GM19395 (cell line): ENCODE measurements at regions not wholly inside any gene's neighbourhood (a gene's known extent, or its start where the extent isn't known, plus 50 kb on each side); places are given as distances from the start of the nearest gene placed in this dataset.

ENCODE experiments used
- ATAC-seq: cut with Tn5 transposase; IDR thresholded peaks from one replicate; pipeline ENCODE4 v1.9.1; 2021; ENCODE audit warnings: mild to moderate bottlenecking, moderate library complexity; ENCODE audit not compliant: unreplicated experiment

DNA sequence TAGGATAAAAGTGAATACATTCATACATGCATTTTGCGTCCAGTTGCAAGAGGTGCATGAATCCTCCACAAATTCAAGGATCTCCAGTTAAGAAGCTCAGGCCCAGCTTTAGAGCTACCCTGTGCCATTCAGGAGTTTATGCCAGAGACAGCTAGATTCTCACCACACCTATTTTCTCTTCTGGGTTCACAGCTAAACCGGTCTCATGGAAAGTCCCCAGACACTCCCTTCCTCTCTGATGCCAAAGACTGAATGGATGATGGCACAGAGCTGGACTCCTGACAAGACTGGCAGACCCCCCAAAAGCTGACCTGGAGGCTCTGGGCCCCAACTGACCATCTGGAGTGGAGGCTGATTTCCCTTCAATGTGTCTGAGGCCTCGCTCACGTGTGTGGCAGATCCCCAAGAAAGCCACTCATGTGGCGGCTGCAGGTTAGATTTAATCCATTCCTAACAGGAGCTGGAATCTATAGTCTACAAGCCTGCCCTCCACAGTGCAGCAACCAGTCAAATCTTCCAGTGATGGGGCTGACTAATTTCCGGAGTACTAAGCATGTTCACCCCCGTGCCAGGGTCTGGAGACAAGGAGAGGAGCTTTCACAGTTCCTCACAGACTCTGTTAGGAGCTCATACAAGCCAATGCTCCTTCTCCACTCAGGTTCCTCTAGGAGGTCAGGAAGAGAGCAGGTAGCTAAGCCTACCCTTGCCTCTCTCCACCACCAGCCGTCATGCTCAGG lies 257.1 kb downstream of the BCL11A start:
- no peak for ATAC-seq

DNA sequence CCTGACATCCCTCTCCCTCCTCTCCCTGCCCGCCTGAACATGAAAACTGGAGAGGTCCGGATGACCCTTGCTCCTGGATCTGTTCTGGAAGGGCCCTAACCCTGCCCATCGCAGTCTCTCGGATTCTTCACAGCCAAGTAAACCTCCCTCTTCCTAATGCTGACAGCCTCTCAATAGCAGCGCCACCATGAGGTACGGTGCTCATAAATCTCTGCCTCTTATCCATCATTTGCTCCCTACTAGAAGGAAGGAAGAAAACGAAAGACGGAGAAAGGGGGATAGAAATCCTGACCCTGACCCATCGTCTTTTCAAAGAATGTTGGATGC lies 257.9 kb downstream of the BCL11A start:
- no peak for ATAC-seq

DNA sequence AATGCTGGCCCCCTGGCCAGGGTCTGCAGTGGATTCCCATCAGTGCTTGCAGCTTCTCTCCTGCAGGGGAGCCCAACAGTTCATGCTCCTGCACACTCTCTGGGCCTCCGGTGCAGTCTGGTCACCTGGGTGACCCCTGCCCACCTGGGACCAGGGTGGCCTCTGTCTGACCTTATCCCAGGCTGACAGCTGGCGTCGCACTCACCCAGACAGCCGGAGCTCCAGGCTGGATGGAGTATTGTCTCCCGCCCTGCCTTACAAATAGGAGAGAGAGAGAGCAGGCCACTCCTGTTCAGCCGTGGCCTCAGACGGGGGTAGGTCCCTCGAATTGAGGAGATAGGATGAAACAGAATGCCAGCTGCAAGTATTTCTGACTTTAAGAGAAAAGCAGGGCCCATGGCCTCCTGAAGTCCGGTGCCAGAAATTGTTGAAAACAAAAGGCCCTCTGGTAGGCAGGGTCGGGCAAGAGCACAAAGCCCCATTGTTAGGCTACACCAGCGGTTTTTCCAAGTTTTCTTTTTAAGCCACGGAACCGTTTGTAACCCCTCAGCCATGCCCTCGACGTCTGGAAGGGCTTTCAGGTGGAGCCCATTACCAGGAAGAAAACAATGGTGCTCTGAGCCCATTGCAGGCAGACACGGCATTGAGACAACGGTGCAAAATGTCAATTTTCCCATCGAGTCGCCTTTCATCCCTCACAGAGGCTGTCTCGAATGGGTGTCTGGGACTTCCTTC lies 258.4 kb downstream of the BCL11A start:
- ATAC-seq: no peak

DNA sequence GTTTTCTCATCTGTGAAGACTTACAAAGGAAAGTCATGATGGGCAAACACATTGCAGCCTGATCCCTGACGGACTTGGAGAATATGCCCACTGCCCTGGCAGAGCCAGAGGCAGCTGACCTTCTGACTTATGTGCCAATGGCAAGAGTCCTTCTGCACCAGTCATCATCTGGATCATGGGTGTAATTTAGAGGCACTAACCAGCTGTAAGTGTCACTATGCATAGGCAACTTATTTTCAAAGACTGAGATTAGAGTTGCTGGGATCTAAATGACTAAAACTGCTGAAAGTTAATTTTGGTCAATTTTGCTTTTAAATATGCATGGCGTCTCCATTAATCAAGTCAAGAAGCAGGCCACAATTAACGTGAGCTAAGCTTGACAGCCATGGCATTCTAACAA lies 261.2 kb downstream of the BCL11A start:
- no peak for ATAC-seq

DNA sequence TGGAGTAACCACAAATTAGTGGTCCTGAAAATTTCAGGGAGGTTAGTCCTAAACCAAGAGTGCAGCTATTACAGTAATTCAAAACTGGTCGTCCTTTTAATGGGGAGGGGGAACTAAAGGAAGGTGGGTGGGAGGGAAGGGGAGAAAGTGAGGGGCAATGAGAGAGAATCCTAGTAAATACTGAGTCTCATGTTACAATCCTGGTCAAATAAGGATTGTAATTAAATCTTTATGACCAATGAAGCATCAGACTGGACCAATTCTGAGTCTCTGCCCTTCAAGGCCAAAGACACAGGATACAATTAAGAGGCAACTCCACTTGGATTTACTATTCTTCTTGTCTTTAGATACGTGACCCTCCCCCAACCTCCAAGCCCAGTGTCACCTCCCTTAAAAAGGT lies 262.9 kb downstream of the BCL11A start:
- no peak for ATAC-seq

DNA sequence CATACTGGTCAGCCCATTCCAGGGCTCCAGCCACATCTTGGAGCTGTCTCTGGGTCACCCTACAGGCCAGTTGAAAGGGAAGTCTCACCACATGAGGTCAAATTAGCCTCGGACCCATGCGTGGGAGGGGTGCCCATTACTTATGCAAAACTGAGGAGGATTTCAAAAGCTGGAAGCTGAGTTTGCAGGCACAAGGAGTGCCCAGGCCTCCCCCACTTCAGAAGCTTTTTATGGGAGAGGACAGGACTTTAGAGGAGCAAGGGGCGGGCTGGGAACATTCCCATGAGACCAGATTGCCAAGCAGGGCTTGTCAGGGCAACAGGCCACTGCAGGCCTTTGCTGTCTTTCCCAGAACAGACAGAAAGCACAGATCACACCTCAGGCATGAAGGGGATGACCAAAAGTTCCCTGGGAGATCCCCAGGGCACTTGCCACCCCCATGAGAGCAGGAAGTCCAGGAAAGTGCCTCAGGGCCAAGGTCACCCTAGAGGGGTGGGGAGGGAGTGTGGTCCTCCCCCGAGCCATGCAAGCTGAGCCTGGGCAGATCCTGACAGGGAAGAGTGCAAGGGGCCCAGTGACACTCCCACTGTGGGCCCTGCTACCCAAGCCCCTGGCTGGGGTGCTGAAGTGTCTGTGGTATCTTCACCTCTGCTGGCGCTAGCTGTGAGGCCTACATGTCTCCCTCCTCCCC lies 267.7 kb downstream of the BCL11A start:
- ATAC-seq: no peak

DNA sequence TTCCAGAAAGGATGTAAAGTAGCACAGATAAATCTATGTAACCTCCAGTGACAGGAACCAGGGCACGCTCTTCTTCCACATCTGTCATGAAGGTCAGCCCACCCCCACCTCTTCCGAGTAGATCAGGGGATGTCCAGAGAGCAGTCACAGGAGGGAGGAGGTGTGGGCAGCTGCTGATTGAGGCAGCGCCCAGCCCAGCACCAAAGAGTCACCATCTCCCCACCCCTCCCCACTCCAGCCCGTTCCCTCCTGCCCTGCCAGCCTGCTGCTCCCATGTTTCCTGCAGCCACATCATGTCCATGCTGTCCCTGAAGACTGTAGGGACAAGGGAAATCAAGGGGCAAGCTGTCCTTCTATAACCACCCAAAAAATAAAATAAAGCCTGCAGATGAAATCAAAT lies 269.8 kb downstream of the BCL11A start:
- ATAC-seq: no peak

DNA sequence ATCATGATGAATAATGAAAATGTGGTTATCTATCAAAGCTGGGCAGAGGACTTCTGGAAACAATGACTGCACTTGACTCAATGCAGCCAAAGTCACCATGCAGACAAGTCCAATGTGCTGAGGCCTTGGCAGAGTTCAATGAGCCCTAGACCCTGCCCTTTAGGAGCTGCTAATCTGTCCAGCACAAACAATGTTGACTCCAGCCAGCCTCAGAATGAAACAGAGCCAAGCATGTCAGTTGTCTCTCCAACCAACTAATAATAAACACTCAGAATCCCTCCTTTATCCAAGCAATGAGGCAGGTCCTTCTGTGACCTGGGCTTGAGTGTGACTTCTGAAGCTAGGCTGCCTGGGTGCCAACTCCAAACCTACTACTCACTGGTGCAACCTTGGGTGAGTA lies 270.6 kb downstream of the BCL11A start:
- ATAC-seq: no peak

DNA sequence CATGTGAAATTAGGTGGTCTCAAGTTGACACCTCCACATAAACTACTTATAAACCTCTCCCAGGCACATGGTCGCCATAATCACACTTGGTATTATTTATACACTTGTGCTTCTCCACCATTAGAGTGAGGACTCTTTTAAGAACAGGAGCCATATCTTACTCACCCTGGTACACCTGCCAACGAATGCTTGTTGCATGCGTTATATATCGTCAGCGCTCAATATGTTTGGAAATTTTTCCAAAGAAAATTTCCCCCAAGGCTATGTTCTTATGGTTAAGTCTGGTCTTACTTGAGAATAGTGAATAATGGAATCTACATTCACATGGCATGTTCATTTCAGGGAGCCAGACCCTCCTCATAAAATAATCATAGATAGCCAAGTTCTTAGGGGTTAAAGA lies 271.7 kb downstream of the BCL11A start:
- no peak for ATAC-seq

DNA sequence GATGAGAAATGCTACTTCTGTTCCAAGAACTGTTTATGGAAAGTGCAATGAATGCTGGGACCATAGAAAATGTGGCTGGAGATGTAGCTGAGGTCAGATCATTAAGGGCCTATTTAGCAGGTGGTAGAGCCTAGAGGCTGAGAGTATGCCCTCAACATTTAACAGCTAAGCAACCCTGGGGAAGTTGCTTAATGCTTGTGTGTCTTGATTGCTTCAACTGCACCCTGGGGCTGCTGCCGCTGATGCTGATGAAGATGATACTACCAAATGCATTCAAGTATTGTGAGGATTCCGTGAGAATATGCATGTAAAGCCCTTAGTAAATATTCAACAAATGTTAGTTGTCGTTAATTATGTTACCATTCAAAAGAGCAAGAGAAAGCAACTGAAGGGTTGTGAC lies 273.2 kb downstream of the BCL11A start:
- ATAC-seq: no peak

DNA sequence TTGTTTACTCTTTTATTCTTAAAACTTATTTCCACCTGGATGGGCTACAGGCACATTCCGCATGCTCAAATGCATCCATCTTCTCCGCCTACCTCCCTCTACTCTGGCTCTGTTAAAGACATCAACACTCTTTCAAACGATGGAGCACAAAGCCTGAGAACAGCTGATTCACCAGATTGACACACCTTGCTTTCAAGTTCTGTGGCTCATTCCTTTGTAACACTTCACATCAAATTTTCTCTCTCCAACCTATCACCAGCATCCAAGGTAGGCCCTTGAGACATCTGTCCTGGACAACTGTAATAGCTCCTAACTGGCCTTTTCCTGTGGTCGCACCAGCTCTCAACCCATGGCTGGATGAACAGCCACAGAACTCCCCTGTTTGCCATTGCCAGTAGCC lies 274.5 kb downstream of the BCL11A start:
- ATAC-seq: no peak

DNA sequence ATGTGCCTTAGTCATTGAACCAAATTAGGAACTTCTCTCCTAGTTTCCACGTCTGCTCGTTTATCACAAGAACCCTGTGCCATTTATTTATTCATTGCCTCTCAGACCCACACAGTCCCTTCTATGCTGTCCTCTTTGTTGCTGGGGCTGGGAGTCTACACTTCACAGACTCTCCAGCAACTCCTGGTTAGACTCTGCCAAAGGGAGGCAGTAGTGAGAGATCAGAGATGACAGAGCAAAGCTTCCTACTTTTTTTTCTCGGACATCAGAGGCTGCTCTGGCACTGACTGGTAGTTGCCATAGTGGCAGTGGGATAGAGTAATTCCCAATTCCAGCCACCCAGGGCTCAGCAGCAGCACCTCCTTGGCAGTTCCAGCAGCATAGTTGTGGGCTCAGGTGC lies 277.5 kb downstream of the BCL11A start:
- no peak for ATAC-seq

DNA sequence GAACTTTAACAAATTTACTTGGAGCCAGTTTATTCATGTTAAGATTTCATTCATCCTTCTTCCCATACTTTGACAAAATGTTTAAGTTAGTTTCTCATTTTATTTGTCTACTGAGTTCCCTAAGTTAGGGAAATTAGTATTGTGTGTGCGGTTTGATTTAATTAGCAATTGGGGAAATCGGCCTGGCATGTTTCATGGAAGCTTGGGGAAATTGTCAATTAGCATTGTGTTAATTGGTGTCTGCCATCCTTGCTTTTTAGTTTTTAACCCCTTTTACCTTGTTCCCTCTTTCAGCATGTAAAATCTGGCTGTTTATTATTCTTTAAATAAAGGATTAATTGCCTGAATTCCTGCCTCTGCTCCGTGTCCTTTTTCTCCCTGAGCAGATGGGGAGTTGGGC lies 279.6 kb downstream of the BCL11A start:
- no peak for ATAC-seq

DNA sequence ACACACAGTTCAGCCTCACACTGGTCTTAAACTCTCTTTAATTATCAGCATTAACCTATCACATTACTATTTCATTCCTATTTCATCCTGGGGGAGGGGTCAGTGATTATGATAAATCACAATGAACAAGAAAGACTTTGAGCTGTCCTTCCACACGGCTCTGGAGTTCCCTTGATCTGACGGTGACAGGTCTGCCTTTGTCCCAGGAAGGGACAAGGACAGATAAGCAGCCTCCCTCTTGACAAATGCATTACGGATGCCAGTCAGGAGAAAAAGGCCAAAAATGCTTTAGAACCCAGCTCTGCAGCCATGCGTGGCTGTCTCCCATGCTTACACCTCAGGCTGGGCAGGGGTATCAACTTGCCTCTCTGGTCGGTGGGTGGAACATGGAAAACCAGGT lies 281.7 kb downstream of the BCL11A start:
- no peak for ATAC-seq

DNA sequence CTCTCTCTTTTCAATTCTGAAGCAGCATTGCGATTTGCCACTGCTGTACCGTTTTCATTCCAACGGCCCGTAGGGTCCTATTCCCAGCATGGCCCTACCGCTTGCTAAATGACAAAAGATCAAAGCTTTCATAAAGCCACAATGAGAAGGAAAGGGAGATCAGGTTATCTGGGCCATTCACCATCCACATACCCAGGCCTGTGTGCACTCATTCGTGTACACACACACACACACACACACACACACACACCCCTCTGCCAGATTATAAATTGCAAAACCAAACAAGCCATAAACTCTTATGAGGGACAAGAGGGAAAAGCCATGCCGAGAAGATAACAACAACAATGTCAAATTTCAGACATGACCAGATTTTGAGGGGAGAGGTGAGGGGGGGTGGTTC lies 282.3 kb downstream of the BCL11A start:
- no peak for ATAC-seq

DNA sequence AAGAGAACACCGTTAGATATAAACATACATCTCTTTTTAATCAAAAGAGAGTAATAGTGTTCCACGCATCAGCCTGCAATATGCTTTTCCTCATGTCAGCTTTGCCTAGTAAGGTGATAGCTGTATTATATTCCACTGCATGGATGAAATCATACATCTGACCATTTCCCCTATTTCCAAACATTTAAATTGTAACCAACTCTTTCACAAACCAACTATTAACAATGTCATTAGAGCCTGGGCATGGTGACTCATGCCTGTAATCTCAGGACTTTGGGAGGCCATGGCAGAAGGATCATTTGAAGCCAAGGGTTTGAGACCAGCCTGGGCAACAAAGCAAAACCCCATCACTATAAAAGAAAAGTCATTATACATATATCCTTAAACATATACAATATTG lies 284.8 kb downstream of the BCL11A start:
- ATAC-seq: no peak

DNA sequence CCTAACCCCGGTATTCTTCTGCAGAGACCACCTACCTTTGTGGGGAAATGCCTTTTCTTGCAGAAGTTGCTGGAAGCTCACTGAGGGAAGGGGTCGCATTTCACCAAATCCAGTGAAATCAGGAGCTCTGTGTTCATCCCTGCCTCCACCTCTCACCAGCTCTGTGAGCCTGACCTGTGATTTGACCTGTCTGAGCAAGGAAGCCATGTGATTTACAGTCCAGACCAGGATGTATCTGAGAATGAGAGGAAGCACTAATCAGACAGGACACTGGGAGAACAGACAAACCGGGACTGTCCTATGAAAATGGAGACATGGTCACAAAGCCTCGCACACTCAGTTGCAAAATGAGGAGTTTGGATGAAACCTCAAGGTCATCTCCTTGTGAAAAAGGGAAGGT lies 285.4 kb downstream of the BCL11A start:
- ATAC-seq: no peak

DNA sequence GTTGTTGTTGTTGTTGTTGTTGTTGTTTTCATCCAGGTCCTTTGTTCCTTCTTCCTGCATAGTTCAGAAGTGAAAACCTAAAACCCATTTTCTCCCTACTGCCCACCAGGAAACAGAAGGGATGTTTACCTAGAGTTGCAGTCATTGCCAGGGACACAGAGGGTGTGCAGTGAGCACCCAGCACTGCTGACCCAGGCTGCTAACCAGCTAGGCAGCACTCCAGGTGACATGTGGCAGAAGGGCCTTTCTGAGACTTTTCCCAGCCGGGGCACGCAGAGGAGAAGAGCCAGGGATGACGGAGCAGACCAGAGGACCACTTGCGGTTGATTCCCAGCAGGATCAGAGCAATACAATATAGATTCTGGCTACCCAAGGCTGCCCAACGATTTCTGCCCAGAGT lies 286.3 kb downstream of the BCL11A start:
- ATAC-seq: no peak

DNA sequence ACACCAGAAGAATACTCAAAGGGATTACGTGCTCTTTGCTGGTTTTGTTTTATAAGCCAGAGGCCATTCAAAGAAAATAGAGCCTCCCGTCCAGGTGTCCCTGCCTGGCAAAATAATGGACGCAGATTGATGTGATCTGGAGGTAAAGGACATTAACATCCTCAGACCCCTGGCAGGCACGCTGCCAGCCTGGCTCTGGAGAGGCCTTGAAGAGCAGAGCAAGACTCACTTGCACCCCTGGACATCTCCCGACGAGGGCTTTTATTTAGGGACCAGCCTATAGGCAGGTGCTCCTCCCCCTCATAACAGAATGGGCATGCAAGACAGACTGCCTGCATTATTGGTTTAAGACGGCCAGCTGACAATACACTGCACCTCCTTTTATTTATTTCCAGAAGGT lies 291.3 kb downstream of the BCL11A start:
- ATAC-seq: no peak

DNA sequence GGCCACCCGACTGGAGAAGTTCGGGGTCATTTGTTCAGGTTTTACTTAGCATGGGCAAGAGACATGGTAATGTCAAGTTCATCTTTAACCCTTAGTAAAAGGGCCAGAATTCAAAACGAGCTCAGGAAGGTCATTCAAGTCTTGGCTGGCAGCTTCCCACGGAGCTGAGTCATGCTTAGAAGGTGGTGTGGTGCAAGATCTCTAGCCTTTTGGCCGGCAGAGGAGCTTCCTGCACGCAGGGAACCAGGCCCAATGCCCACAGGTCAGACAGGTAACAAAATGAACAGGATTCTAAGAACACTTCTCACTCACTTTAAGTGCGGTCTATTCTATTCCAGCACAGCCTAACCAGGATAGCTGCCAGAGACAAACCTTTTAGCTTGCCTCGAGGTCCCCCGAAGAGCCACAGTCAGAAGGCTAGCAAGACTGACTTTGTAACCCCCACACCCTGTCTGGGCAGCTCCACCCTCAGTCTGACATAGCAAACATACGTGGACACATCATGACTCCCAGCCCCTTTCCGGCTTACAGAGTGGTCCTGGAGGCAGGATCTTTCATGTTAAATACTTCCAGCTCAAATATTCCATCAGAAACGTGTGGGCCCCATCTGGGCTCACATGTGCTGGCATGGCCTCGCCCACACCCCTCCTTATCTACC lies 292.7 kb downstream of the BCL11A start:
- no peak for ATAC-seq

DNA sequence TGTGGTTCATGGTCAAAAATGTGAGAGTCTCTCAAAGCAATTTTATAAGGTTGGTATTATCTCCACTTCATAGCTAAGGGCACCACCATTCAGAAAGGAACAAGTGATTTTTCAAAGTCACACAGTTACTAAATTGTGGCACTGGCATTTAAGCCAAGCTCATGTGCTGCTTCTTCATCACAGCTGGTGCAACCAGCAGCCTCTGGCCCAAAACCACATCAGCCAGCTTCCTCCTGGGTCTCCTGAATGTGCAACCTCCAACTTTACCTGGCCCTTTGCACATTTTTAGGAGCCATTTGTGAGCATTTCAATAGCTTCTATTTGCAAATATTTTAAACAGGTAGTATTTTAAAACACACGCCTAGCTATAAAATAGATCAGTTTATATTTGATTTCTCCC lies 293.7 kb downstream of the BCL11A start:
- ATAC-seq: no peak
